H1 (cell line): ENCODE measurements at regions not wholly inside any gene's neighbourhood (a gene's known extent, or its start where the extent isn't known, plus 50 kb on each side); places are given as distances from the start of the nearest gene placed in this dataset.

ENCODE experiments used
- CTCF ChIA-PET: fragments of 300-600 bp; sonication (Branson Sonifier 250); formaldehyde crosslinking; loops from one replicate; lab custom pipeline; 2021; ENCODE audit not compliant: partially characterized antibody; lab: Charles Lee
- POLR2A ChIA-PET: fragments of 300-600 bp; sonication (Branson Sonifier 250); formaldehyde crosslinking; loops from one replicate; lab custom pipeline; 2021; ENCODE audit warnings: inconsistent platforms; ENCODE audit not compliant: partially characterized antibody; lab: Charles Lee
- DNase-seq, 2 experiments: peaks; one replicate each; pipeline versions ENCODE4 v3.0.0 to v3.0.0-alpha.2; 2010 to 2022; ENCODE audit warnings: low spot score in 2 of 2, low read depth in 1 of 2, mixed read lengths in 1 of 2
- FAIRE-seq: peaks from 2 replicates; lab custom pipeline; 2011; peaks lifted over from hg19 to GRCh38; lab: Jason Lieb, UNC
- H2AFZ ChIP-seq: 2 replicates; pipeline ENCODE4 v1.8.1; 2012; ENCODE audit warnings: low read length, inconsistent platforms
- H2AK5ac ChIP-seq: 2 replicates; pipeline ENCODE4 v1.6.1; 2013; ENCODE audit warnings: low read depth, low read length
- H2BK120ac ChIP-seq: replicated peaks from 2 replicates; pipeline ENCODE3; 2013; ENCODE audit warnings: low read depth, low read length, inconsistent platforms
- H2BK12ac ChIP-seq: 2 replicates; pipeline ENCODE4 v1.6.1; 2013; ENCODE audit warnings: low read depth, low read length
- H2BK15ac ChIP-seq: 2 replicates; pipeline ENCODE4 v1.6.1; 2013; ENCODE audit warnings: low read length
- H2BK20ac ChIP-seq: 2 replicates; pipeline ENCODE4 v1.6.1; 2013; ENCODE audit warnings: low read length
- H2BK5ac ChIP-seq: 2 replicates; pipeline ENCODE4 v1.6.1; 2013; ENCODE audit warnings: low read depth, low read length
- H3K14ac ChIP-seq: 2 replicates; pipeline ENCODE4 v1.6.1; 2013; ENCODE audit warnings: inconsistent platforms; ENCODE audit not compliant: insufficient read length
- H3K18ac ChIP-seq: 2 replicates; pipeline ENCODE4 v1.6.1; 2013; ENCODE audit warnings: low read length; ENCODE audit errors: extremely low read depth
- H3K23ac ChIP-seq: 2 replicates; pipeline ENCODE4 v1.6.1; 2013; ENCODE audit warnings: inconsistent platforms; ENCODE audit not compliant: insufficient read length
- H3K23me2 ChIP-seq: 2 replicates; pipeline ENCODE4 v1.6.1; 2013; ENCODE audit warnings: low read depth, low read length
- H3K27ac ChIP-seq: 2 replicates; pipeline ENCODE4 v1.6.1; 2011; ENCODE audit warnings: low read depth, low read length, inconsistent platforms
- H3K27me3 ChIP-seq, 4 experiments: replicated peaks in 1 of 4; 1 replicate in 1 of 4; 2 replicates in 3 of 4; pipeline versions ENCODE4 v1.6.1 to v1.8.1; 2011 to 2013; ENCODE audit warnings: low read length in 3 of 4, mild to moderate bottlenecking in 3 of 4, inconsistent platforms in 2 of 4, mixed read lengths in 2 of 4, moderate library complexity in 1 of 4; ENCODE audit not compliant: control insufficient read depth in 3 of 4, insufficient read depth in 3 of 4; ENCODE audit errors: extremely low read depth in 1 of 4
- H3K36me3 ChIP-seq, 4 experiments: 2 replicates each; pipeline versions ENCODE4 v1.6.1 to v1.8.1; 2011 to 2013; ENCODE audit warnings: mild to moderate bottlenecking in 4 of 4, low read length in 3 of 4, moderate library complexity in 2 of 4, control low read depth in 1 of 4, inconsistent platforms in 1 of 4; ENCODE audit not compliant: insufficient read depth in 4 of 4, control insufficient read depth in 2 of 4
- H3K4ac ChIP-seq: replicated peaks from 2 replicates; pipeline ENCODE3; 2013; ENCODE audit warnings: low read length, low read depth, mixed read lengths, inconsistent platforms; ENCODE audit not compliant: insufficient read length
- H3K4me1 ChIP-seq, 4 experiments: replicated peaks in 1 of 4; 1 replicate in 1 of 4; 2 replicates in 3 of 4; pipeline versions ENCODE4 v1.6.1 to v1.8.1; 2011 to 2013; ENCODE audit warnings: low read length in 3 of 4, inconsistent platforms in 2 of 4, mixed read lengths in 1 of 4; ENCODE audit not compliant: insufficient read depth in 4 of 4, control insufficient read depth in 3 of 4
- H3K4me2 ChIP-seq, 2 experiments: 2 replicates each; pipeline versions ENCODE4 v1.6.1 to v1.8.1; 2011 to 2013; ENCODE audit warnings: low read depth in 2 of 2, low read length in 2 of 2, control low read depth in 1 of 2, inconsistent platforms in 1 of 2, mild to moderate bottlenecking in 1 of 2; ENCODE audit not compliant: insufficient read depth in 1 of 2
- H3K4me3 ChIP-seq, 4 experiments: fragments of 200-600, 300-600 bp in 1 of 4; sonication (generic), shearing (Covaris generic), sonication (Bioruptor Twin) in 1 of 4; 2 replicates each; pipeline versions ENCODE4 v1.5.1 to v1.8.1; 2011 to 2016; ENCODE audit warnings: low read length in 4 of 4, low read depth in 3 of 4, control low read depth in 2 of 4, inconsistent platforms in 2 of 4, mild to moderate bottlenecking in 2 of 4, mixed read lengths in 1 of 4, moderate library complexity in 1 of 4; ENCODE audit not compliant: insufficient read depth in 2 of 4; ENCODE audit errors: extremely low read depth in 1 of 4
- H3K56ac ChIP-seq: replicated peaks from 2 replicates; pipeline ENCODE3; 2013; ENCODE audit warnings: low read depth, mild to moderate bottlenecking, mixed read lengths, low read length, inconsistent platforms; ENCODE audit not compliant: insufficient read length
- H3K79me1 ChIP-seq: 2 replicates; pipeline ENCODE4 v1.6.1; 2013; ENCODE audit warnings: low read depth, low read length, control low read depth
- H3K79me2 ChIP-seq, 2 experiments: 2 replicates each; pipeline versions ENCODE4 v1.6.1 to v1.8.1; 2012 to 2013; ENCODE audit warnings: low read length in 2 of 2, mild to moderate bottlenecking in 2 of 2, inconsistent platforms in 1 of 2; ENCODE audit not compliant: insufficient read depth in 2 of 2, control insufficient read depth in 1 of 2
- H3K9ac ChIP-seq, 4 experiments: replicated peaks in 1 of 4; 1 replicate in 1 of 4; 2 replicates in 3 of 4; pipeline versions ENCODE4 v1.6.1 to v1.8.1; 2011 to 2013; ENCODE audit warnings: low read depth in 3 of 4, low read length in 3 of 4, control low read depth in 2 of 4, mild to moderate bottlenecking in 2 of 4, moderate library complexity in 2 of 4, inconsistent platforms in 1 of 4; ENCODE audit errors: extremely low read depth in 1 of 4
- H3K9me3 ChIP-seq, 2 experiments: 2 replicates each; pipeline versions ENCODE4 v1.6.1 to v1.8.1; 2012 to 2013; ENCODE audit warnings: mild to moderate bottlenecking in 2 of 2, moderate library complexity in 2 of 2, control low read depth in 1 of 2, inconsistent platforms in 1 of 2, low read depth in 1 of 2, low read length in 1 of 2, mixed read lengths in 1 of 2; ENCODE audit not compliant: insufficient read depth in 2 of 2
- H4K20me1 ChIP-seq, 2 experiments: replicated peaks in 1 of 2; 2 replicates each; pipeline versions ENCODE3 to v1.8.1; 2011 to 2013; ENCODE audit warnings: inconsistent platforms in 2 of 2, low read length in 2 of 2, mild to moderate bottlenecking in 1 of 2; ENCODE audit not compliant: insufficient read depth in 2 of 2, control insufficient read depth in 1 of 2
- H4K5ac ChIP-seq: 2 replicates; pipeline ENCODE4 v1.6.1; 2013; ENCODE audit warnings: low read length, low read depth, mixed read lengths, inconsistent platforms; ENCODE audit not compliant: insufficient read length
- H4K8ac ChIP-seq: 2 replicates; pipeline ENCODE4 v1.8.0; 2013; ENCODE audit warnings: mild to moderate bottlenecking, moderate library complexity, low read length, inconsistent platforms; ENCODE audit not compliant: insufficient read depth; ENCODE audit errors: extremely low read depth
- H4K91ac ChIP-seq: replicated peaks from 2 replicates; pipeline ENCODE3; 2013; ENCODE audit warnings: low read length, mixed read lengths, inconsistent platforms; ENCODE audit not compliant: insufficient read length
- CBX5 ChIP-seq: fragments of 300-800, 300-1000 bp; sonication (generic); IDR thresholded peaks from 2 replicates; pipeline ENCODE4 v1.7.1; 2016; ENCODE audit warnings: antibody characterized with exemption, low read length, low read depth
- CHD2 ChIP-seq: IDR thresholded peaks from 2 replicates; pipeline ENCODE4 v1.6.1; 2012; ENCODE audit warnings: low read length, improper control_type of control experiment
- CTBP2 ChIP-seq: IDR thresholded peaks from 2 replicates; pipeline ENCODE4 v1.7.0; 2011; ENCODE audit warnings: borderline replicate concordance, mild to moderate bottlenecking, moderate library complexity, mixed read lengths, low read length; ENCODE audit not compliant: insufficient read depth, insufficient read length
- GTF2F1 ChIP-seq: IDR thresholded peaks from 2 replicates; pipeline ENCODE4 v1.6.1; 2012; ENCODE audit warnings: low read depth, low read length, improper control_type of control experiment, borderline replicate concordance
- HDAC6 ChIP-seq: IDR thresholded peaks from one replicate; pipeline ENCODE4 v1.7.1; 2012; ENCODE audit warnings: low read depth, mild to moderate bottlenecking, inconsistent platforms, low read length, moderate library complexity
- JUN ChIP-seq: IDR thresholded peaks from 2 replicates; pipeline ENCODE4 v1.6.1; 2011; ENCODE audit warnings: low read depth, mild to moderate bottlenecking, improper control_type of control experiment, low read length
- NRF1 ChIP-seq: IDR thresholded peaks from 2 replicates; pipeline ENCODE4 v1.6.1; 2011; ENCODE audit warnings: mild to moderate bottlenecking, low read depth, low read length, improper control_type of control experiment
- PHF8 ChIP-seq: fragments of 200-600 bp; sonication (generic); conservative IDR thresholded peaks from 2 replicates; pipeline ENCODE4 v1.7.1; 2012; ENCODE audit warnings: low read depth, mild to moderate bottlenecking, inconsistent platforms, low read length, moderate library complexity
- RAD21 ChIP-seq, 2 experiments: IDR thresholded peaks in 1 of 2; conservative IDR thresholded peaks in 1 of 2; 2 replicates each; pipeline ENCODE4 v1.6.1; 2011; ENCODE audit warnings: low read depth in 2 of 2, low read length in 2 of 2, improper control_type of control experiment in 1 of 2, inconsistent platforms in 1 of 2, mild to moderate bottlenecking in 1 of 2, moderate library complexity in 1 of 2
- RXRA ChIP-seq: IDR thresholded peaks from 2 replicates; pipeline ENCODE4 v1.6.1; 2011; ENCODE audit warnings: low read depth, mild to moderate bottlenecking, low read length, moderate library complexity; ENCODE audit not compliant: insufficient read depth
- SAP30 ChIP-seq: fragments of 300-600 bp; sonication (generic); IDR thresholded peaks from 2 replicates; pipeline ENCODE4 v1.7.1; 2012; ENCODE audit warnings: low read length, moderate library complexity, mild to moderate bottlenecking, inconsistent platforms; ENCODE audit not compliant: insufficient read depth, insufficient replicate concordance
- SIN3A ChIP-seq, 2 experiments: IDR thresholded peaks in 1 of 2; conservative IDR thresholded peaks in 1 of 2; 2 replicates each; pipeline ENCODE4 v1.6.1; 2011 to 2012; ENCODE audit warnings: low read length in 2 of 2, improper control_type of control experiment in 1 of 2, low read depth in 1 of 2, mild to moderate bottlenecking in 1 of 2
- SUZ12 ChIP-seq: fragments of 200-600 bp; sonication (generic); IDR thresholded peaks from 2 replicates; pipeline ENCODE4 v1.6.1; 2012; ENCODE audit warnings: mild to moderate bottlenecking, inconsistent platforms, low read length, moderate library complexity, mixed read lengths
- WGBS, 2 experiments: shearing (Covaris generic) in 1 of 2; methylation state at CpG; one replicate each; pipeline versions ENCODE4 v1.1.6 to v1.1.7; 2013 to 2015; ENCODE audit warnings: low lambda C conversion rate in 2 of 2, mixed read lengths in 2 of 2, inconsistent platforms in 1 of 2, low coverage in 1 of 2, missing lambda C conversion rate in 1 of 2; ENCODE audit not compliant: insufficient replicate concordance in 2 of 2, insufficient coverage in 1 of 2, insufficient read length in 1 of 2; ENCODE audit errors: extremely low coverage in 1 of 2, missing lambda C conversion rate in 1 of 2; 5-methylcytosine and 5-hydroxymethylcytosine counted together

DNA sequence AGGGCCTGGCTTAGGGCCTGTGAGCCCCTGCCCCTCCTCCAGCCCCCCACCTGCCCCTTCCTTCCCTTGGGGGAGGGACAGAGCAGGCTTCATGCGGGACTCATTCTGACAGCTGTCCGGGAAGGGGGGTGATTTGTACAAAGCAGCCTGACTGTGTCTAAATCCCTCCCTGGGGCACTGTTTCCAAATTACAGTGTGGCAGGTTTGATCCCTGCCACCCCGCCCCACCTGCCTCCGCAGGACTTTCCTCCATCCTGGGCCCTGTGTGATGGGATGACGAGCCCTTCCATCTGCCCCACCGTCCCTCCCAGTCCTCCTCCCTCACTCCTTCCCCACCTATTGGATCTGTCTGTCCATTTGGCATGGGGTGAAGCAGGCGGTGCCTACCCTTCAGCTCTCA is 363.9 kb downstream of the BCL11B start:
- no peak overlapping the region for H3K27ac ChIP-seq
- H4K20me1 ChIP-seq: peaks cover 0 to 1% of the 10 kb centered on the region in 2 experiments
- no peak overlapping the region for H4K8ac ChIP-seq
- H3K23ac ChIP-seq: no peak overlapping the region
- H2BK120ac ChIP-seq: no peak overlapping the region
- no peaks in the 10 kb centered on the region for H3K79me2 ChIP-seq
- no peak overlapping the region for H3K18ac ChIP-seq
- 0 out of 2 replicates have a peak overlapping the region, but pooled peaks have one; percentile 5 for H2BK5ac ChIP-seq
- no peak overlapping the region for H3K14ac ChIP-seq
- H3K9ac ChIP-seq: no peak overlapping the region
- H3K9me3 ChIP-seq: no peaks in the 10 kb centered on the region
- H3K36me3 ChIP-seq: no peaks in the 10 kb centered on the region
- H3K4me3 ChIP-seq: no peak overlapping the region
- no peak overlapping the region for H4K5ac ChIP-seq
- H2AK5ac ChIP-seq: 0 out of 2 replicates have a peak overlapping the region, but pooled peaks have one; percentile 68
- POLR2A ChIA-PET: interaction anchor here (0.6 kb wide), 1 partner anchor 812 kb away, joined by 3 read pairs; no protein-coding TSS in a partner anchor
- no peak for FAIRE-seq
- H3K23me2 ChIP-seq: no peaks in the 10 kb centered on the region
- peak overlapping the region; percentile 60; the same call in 1 of the 2 replicates for H2BK12ac ChIP-seq
- 0 out of 2 replicates have a peak overlapping the region, but pooled peaks have one; percentile 72 for H2BK15ac ChIP-seq
- H4K91ac ChIP-seq: no peak overlapping the region
- H3K56ac ChIP-seq: no peak overlapping the region
- WGBS, 2 experiments: 83% methylated on average over 5 of the region's 7 CpGs; no CpG with 5 or more reads in 1 of the 2 experiments
- H3K27me3 ChIP-seq: peaks cover 0 to 2% (median 0%) of the 10 kb centered on the region in 4 experiments; a peak in 1 of 7 replicates
- no peak overlapping the region for H3K4me2 ChIP-seq
- CTCF ChIA-PET: interaction anchor here (1.2 to 1.7 kb wide), 2 partner anchors 197 to 216 kb away, joined by 3 read pairs; no protein-coding TSS in a partner anchor
- peaks cover 3 to 13% (median 8%) of the 10 kb centered on the region in 4 experiments for H3K4me1 ChIP-seq
- no peak overlapping the region for H2AFZ ChIP-seq
- no peaks in the 10 kb centered on the region for H3K79me1 ChIP-seq
- DNase-seq: no peak
- H2BK20ac ChIP-seq: no peak overlapping the region
- H3K4ac ChIP-seq: peak overlapping the region; percentile 41
- TF ChIP-seq CTBP2 (no peak), SIN3A (conservative IDR thresholded peaks at IDR 0.05 in 1 of 2, IDR thresholded peaks at IDR 0.05 in 1 of 2; ENCODE audit: low read depth in 1 of 2, low read length in 2 of 2) (no peak), CBX5 (no peak), SUZ12 (no peak), RXRA (no peak), NRF1 (no peak), JUN (no peak), SAP30 (no peak), PHF8 (no peak), HDAC6 (no peak), RAD21 (IDR thresholded peaks at IDR 0.05 in 1 of 2, conservative IDR thresholded peaks at IDR 0.05 in 1 of 2; ENCODE audit: low read depth in 2 of 2, low read length in 2 of 2) (no peak), GTF2F1 (no peak), CHD2 (no peak)
